ENCODE measurements at regions not wholly inside any gene's neighbourhood (a gene's known extent, or its start where the extent isn't known, plus 50 kb on each side); places are given as distances from the start of the nearest gene placed in this dataset.
"Not testable (repeated sequence)": the region's sequence is repeated elsewhere in the genome, so short reads cannot be mapped to it uniquely, and the experiment has no call there.

DNA sequence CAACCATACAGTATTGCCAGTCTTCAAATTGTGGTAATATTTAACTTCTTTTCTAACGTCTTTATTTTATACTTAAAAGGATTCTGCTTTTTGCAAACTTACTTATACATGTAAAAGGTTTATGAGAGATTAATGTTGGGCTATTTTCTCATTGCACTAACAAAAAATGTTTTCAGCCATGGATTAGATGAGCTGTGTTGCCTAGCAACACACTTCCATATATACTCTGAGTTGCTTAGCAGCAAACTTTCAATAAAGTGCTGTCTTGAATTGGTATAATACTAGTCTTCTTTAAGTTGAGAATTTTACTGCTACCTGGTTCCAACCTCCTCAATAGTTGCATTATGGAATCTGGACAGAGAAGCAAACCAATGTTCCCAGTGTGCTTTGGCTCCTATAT lies 777.4 kb upstream of the PCDH9 start:
- DNase-seq, result no peak

DNA sequence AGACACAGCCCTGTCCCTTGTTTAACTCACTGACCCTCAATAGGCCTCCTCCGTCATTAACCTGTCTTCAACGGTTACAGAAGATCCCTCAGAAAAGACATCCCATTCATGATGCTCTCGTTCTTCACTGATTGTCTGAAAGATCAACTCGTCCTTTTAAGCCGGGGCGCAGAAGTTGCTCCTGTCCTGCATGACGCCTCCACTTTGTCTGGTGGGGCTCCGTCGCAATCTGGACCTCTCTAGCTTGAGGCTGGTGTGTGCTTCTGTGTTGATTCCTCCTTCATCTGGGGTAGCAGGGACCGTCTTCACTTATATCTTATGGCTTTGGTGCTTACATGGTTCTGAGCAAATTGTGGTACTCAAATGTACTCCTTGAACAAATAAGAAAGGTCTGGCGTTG lies 766.0 kb upstream of the PCDH9 start:
- DNase-seq, result no peak

DNA sequence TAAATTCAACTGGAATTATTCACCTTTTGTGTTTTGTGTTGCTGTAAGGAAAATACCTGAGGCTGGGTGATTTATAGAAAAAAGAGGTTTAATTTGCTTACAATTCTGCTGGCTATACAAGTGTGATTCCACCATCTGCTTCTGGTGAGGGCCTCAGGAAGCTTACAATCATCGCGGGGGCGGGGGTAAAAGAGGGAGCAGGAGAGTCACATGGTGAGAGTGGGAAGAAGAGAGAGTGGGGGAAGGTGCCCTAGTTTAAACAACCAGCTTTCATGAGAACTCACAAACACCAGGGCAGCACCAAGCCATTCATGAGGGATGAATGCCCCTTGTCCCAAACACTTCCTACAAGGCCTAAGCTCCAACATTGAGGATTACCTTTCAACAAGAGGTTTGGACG lies 760.7 kb upstream of the PCDH9 start:
- no peak for DNase-seq

DNA sequence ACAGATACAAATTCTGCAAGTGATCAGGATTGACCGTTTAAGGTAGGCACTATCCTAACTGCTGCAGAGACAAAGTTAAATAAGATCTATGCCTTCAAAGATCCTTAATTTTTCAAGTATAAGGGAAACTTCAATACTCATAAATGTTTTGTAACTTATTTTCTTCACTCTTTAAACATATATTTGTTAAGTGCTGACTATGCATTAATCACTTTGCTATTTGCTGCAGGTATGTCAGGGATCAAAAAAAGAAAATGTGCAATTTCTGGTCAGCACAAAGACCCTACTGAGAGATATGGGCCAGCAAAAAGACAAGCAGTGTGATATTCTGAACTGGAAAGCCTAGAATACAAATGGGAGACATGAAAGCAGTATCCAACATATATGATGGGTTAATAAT lies 756.1 kb upstream of the PCDH9 start:
- no peak for DNase-seq

DNA sequence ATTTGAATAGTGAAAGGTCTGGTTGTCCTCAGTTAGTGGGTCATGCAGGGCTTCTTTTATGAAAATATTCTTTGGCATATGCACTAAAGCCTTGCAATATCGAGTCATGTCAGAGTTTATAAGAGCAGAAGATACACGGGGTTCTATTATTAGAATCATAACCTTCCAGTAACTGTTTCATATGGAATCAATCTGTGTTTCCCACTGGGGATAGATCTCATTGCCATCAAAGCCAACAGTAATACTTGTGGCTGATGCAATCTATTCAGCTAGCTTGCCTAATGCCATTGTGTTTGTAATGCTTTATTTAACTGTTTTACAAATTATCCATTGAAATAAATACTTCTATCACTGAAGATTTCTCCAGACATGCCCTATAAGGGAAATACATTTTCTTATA lies 746.9 kb upstream of the PCDH9 start:
- DNase-seq, result no peak

DNA sequence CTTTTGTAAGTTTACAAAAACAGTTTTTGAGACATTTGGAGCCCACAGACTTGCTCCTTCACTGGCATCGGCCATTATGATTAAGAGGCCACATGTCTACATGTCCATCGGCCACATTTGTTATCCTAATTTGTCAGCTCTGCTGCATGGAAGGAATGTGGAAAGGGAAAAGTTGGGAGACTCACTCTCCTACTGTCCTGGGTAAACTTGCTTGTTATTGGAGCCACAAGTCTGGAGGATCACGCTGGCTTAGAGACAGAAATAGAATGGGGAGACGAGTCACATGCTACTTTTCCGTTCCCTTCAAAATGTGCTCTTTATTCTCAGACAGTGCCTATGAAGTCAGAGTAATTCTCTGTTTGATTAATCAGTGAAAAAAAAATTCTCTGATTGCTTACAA lies 741.2 kb upstream of the PCDH9 start:
- no peak for DNase-seq

DNA sequence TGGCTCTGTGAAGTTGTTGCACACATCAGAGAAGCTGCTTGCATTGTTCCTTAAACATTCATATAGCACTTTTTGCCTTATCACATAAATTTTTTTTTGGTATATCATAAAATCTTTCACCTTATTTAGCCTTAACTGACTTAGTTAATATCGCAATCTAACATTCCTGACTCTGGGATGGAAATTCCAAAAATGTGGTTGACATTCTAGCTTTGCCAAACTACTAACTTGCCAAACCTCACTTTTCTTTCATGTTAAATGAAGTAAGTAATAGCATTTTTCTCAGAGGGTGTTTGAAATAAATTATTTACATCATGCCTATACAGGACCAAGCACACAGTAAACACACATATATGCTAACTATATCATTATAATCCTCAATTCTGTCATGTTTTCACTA lies 736.9 kb upstream of the PCDH9 start:
- no peak for DNase-seq

DNA sequence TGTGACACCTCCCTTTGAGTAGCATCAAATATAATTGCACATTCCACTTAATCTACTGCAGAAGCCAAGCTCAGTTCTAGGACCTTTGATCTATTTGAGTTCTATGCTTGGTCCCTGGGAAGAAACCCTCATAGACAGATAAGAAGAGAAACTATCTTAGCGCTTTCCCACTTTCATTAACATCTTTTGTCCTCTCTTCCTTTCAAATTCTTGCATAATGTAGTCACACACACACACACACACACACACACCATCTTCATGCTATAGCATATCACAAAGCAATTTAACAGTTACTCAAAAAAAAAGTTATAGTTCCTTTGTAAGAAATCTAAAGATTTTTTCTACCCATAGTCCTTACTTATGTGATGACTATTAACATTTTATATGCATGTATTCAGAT lies 735.9 kb upstream of the PCDH9 start:
- no peak for DNase-seq

DNA sequence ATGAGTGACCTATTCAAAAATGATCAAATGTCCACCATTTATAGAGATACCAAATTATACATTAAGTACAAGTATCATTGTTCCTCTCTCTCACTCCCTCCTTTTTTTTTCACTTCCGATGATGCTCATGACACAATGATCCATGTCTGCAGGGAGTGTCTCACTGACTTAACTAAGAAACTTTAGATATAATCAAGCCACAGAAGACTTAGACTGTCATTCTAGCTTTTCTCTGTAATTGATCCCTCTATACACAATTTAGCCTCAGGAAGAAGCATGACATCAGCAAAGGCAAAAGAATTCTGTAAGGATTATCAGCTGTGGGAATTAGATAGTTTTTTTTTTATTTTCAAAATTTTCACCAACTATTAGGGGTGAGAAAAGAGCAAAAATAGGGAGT lies 734.9 kb upstream of the PCDH9 start:
- DNase-seq, result no peak

DNA sequence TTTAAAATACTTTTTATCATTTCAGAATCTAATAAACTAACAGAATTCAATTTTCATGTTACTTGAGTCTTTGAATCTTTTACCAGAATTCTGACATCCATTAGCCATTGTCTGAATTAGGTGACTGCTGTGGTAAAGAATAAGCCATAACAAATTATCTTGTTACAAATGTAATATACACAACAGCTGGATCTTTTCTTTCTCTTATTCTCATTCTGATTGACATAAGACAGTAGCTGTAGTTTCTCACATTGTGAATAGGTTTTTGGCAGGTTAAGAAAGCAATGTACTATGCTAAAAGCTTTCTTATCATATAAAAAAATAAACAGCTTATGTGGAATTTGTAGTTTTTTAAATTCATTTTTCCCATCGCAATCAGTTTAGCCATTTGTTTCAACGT lies 734.0 kb upstream of the PCDH9 start:
- DNase-seq, result no peak

DNA sequence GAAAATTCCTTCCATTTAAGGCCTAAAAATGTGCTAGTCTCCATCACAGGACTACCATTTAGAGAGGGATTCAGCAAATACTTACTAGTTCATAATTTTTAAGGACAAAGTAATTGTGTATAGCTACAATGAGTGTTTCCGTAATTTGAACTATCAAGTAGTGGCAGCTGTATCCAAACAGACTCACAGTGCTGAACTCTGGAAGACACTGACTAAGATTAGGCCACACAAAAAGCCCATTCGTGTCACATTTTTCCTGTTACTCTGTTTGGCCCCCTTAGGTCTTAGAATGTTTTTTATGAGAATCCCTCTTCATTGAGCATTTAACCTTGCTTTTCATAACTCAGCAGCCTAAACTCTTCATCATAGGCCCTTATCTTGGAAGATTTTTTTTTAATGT lies 731.2 kb upstream of the PCDH9 start:
- DNase-seq, result no peak

DNA sequence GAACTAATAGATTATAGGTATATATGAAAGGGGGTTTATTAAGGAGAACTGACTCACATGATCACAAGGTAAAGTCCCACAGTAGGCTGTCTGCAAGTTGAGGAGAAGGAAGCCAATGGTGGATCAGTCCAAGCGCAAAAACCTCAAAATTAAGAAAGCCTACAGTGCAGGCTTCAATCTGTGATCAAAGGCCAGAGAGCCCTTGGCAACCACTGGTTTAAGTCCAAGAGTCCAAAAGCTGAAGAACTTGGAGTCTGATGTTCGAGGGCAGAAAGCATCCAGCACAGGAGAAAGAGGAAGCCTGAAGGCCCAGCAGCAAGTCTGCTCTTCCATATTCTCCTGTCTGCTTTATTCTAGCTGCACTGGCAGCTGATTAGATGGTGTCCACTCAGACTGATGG lies 721.3 kb upstream of the PCDH9 start:
- DNase-seq, result no peak

DNA sequence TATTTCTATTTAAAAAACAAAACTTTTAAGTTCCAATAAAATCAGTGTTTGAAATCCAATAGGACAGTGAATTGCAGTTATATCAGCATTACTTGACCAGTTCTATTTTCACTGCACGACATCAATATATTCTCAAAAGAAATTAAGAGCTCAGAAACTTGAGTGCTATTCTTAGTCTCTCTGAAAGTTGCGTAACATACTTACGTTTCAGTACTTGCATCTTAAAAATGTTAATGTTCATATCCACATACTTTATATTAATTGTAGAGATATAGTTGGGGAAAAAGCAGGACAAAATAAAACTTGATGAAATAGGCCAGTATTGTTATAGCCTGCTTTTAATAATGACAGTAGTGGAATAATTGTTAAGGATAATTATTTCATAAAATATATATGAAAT lies 720.5 kb upstream of the PCDH9 start:
- no peak for DNase-seq

DNA sequence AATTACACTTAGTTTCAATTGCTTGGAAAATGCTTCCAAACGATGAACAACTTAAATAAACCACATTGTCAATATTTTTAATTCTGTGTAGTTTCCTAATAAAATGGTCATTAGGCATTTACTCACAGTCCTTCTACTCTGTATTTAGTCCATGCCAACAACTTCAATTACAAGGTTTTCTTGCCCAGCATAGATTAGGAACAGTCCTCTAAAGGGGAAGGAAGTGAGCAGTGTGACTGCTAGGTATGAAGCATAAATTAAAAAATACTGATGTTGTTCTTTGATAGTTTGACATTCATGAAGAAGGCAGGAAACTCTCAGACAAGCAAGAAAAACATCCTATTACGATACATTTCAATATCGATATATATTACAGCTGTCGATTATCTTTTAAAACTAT lies 716.0 kb upstream of the PCDH9 start:
- DNase-seq, result no peak

DNA sequence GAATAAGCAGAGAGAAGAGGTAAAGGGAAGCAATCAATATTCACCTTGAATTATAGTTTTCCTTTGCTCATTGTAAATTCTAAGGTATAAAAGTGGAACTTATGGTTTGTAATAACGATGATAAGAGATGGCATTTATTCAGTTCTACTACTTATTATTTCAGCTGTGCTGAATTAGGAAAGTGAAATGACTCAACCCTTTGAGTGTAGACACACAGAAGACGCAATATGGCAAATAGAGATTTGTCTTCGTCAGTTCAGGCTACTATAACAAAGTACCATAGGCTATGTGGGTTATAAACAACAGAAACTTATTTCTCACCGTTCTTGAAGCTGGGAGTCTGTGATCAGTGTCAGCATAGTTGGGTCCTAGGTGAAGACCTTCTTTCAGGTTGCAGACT lies 713.0 kb upstream of the PCDH9 start:
- DNase-seq, result no peak

DNA sequence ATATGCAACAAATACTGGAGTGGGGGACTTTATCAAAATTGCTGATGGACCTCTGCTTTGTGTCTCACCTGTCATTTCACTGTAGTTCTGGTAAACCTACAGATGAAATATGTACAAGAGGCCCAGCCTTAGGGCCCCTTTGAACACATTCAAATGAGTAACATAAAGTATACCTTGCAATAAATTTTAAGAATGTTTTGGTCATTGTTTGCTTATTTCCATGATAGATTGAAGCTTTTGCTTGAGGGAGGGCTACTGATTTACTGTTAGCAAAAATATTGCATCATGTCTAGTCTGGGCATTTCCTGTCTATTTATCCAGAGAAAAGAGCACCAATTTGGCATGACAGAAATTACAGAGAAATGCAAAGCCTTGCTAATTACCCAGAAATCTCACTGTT lies 705.5 kb upstream of the PCDH9 start:
- no peak for DNase-seq

DNA sequence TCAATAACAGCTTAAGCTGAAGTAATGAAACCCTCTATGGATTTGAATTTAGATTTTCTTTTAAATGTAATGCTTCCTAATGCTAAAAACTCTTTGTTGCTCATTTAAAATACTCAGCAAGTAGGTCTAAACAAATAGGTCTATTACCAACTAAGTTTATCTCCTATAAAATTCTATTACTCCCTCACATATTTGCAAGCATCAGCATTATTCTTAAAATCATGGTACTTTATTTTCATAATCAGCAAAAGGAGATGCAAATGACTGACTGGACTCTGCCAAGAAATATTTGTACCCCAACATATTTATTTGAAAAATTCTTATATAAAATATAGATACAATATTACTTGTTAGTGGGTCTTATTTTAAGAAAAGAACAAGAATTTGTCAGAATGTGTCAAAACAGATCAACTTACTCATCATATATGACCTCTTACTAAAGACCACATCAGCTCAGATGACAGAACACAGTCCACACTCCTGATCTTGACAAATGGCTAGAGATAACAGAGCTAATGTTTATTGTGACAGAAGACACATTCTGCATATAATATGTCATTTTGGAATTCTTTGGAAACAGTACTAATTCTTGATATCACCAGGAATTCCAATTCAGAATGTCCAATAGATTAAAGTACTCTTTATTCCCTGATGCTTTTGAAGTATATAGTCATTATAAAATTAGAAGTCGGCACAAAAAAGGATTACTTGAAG lies 704.6 kb upstream of the PCDH9 start:
- no peak for DNase-seq

DNA sequence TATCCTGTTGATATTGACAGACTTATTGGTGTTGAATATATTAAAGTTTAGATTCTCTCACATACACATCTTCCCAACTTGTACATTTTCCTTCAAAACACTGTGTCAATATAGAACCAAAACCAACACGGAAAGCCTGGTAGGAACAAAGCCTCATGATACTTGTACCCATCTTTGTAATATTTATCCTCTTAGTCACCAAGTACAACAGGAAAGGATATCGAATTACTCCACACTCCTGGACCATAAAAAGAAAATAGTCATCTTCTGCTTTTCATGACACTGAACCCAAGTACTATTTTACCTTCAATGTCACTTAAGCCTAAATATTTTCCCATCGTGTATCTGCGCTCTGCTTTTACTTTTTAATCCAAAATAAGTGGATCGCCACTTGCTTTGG lies 702.9 kb upstream of the PCDH9 start:
- no peak for DNase-seq

DNA sequence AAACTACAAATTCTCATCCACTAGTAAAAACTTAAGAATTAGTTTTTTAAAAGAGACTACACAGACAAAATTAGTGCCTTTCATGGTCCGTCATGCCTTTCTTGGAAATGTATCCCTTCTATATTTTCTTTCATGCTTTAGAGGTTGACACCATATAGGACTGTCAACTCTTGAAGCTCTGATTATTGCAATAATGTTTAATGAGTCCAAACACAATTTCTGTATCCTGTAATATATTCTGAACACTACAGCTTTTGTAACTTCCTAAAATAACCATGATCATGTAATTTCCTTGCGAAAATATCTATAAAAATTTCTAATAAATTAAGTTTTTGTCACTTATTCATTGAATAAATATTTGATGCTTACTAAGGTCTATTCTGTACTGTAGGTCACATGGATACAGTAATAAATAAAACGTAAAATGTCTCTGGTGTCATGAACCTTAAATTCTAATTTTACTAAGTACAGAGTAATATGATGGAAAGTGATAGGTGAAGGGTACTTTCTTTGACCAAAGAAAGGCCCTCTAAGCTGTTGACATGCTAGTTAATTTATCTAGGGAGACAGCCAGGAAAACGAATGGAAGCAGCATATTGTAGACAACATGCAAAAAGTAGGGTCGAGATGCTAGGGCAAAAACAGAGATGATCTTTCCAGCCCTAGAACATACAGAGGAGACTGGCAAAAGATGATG lies 687.3 kb upstream of the PCDH9 start:
- DNase-seq, result no peak

DNA sequence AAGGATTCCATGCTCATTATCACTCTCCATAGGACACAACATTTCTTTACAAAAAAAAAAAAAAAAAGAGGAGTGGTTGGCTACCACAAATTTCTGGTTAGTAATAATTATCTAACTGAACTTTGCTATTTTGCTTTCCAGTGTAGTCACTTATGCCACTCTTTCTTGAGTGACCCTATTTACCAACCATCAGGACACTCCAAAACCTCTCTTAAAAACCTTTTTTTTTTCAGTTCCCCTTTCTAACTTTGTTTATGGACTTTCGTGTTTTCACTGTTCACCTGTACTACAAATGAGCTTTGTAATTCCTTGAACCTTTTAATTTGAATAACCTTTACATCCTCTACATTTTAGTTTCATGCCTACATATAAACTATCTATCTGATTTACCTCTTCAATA lies 686.5 kb upstream of the PCDH9 start:
- DNase-seq, result no peak

DNA sequence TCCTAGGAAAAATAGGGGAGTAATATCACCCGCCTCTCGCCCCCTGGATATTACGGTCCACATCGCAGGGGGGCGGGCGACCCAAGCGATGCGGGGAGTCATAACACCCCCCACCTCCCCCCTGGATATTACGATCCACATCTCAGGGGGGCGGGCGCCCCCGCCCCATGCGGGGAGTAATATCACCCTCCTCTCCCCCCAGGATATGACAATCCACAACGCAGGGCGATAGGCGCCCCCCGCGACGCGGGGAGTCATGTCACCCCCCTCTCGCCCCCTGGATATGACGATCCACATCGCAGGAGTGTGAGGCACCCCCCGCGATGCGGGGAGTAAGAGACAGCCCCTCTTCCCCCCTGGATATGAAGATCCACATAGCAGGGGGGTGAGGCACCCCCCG lies 684.4 kb upstream of the PCDH9 start:
- DNase-seq, result no peak

DNA sequence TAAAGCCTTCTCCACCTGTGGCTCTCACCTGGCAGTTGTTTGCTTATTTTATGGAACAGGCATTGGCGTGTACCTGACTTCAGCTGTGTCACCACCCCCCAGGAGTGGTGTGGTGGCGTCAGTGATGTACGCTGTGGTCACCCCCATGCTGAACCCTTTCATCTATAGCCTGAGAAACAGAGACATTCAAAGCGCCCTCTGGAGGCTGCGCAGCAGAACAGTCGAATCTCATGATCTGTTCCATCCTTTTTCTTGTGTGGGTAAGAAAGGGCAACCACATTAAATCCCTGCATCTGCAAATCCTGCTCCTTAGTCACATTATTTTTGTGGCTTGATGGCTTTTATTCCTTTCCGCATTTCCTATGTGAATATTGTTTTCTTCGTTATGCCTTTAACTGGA lies 672.8 kb upstream of the PCDH9 start:
- DNase-seq, result not testable (repeated sequence)

DNA sequence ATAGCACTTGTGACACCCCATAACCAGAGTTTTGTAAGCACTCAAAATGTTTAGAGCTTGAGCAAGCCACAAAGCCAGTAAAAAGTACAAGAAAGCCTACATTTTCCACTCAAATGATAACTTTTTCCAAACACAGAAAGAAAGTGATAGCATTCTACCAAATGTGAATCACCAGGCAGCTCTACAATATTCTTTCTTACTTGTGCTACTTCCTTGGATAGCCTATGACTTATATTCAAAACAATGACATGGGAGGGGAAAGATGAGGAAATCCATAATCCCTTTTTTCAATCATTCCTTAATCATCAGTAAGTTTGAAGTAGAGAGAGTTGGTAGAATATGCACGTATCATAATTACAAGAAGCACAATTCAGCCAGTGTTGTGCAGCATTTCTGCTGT lies 650.8 kb upstream of the PCDH9 start:
- DNase-seq, result peak; percentile 6

DNA sequence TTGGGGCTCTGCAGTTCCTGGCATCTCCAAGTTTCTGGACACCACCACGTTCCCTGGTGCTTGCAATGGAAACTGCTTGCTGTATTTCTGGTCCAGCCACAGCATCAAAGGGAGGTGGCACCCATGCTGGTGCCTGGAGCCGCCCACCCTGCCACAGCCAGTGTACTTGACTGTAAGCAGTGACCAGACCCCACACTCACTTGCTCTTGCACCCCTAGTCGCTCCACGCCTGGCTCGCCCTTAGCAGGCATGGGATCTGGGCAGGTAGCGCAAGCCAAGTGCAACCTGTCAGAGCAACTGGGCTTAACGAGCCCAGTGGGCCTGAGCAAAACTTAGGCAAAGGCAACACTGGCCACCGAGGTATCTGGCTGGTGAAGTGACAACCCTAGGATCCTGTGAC lies 648.2 kb upstream of the PCDH9 start:
- DNase-seq, result no peak

DNA sequence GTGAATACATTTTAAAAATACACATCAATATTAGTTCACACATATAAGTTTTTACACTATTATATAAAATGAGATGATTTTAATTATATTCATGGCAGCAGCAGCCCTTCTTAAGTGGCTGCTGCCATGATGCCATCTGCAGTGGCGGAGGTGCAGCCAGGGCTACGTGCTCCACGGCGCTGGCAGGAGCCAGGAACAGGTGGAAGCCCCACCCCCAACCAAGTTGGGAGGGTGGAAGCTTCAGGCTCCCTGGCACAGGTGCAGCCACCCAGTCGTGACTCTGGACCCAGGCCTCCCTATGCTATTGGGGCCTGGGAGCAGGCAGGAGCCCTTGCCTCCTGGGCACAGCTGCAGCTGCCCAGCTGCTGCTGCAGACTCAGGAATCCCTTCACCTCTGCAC lies 646.9 kb upstream of the PCDH9 start:
- no peak for DNase-seq

Data from amniotic stem cell (primary cell).